GM12878 (cell line): ENCODE measurements at regions not wholly inside any gene's neighbourhood (a gene's known extent, or its start where the extent isn't known, plus 50 kb on each side); places are given as distances from the start of the nearest gene placed in this dataset.

Experiments used
- ATAC-seq: fragments of 200-7000 bp; cut with Tn5 transposase; 3 replicates; pipeline ENCODE4 v1.9.1; 2020; ENCODE audit warnings: mild to moderate bottlenecking, moderate library complexity
- BruUV-seq: library from RNA; stranded (reverse); fragments of 400-500 nt; replicated peaks from 2 replicates; lab custom pipeline; 2021; lab: Mats Ljungman, UMichigan
- CTCF ChIA-PET: fragments of 300-600 bp; sonication (Branson Sonifier 250); formaldehyde crosslinking; extraction: SDS; loops from one replicate; lab custom pipeline; 2021; ENCODE audit warnings: inconsistent platforms; lab: Yijun Ruan, JAX
- POLR2A ChIA-PET: fragments of 350-600 bp; formaldehyde crosslinking; extraction: SDS; loops from one replicate; lab custom pipeline; 2021; ENCODE audit warnings: inconsistent platforms; lab: Charles Lee
- RAD21 ChIA-PET: fragments of 300-600 bp; sonication (Branson Sonifier 250); formaldehyde crosslinking; loops from one replicate; lab custom pipeline; 2023; ENCODE audit warnings: antibody characterized with exemption; ENCODE audit not compliant: unreplicated experiment; lab: Charles Lee
- SMC1A ChIA-PET: fragments of 300-600 bp; sonication (Branson Sonifier 250); formaldehyde crosslinking; loops from one replicate; lab custom pipeline; 2023; ENCODE audit not compliant: unreplicated experiment, uncharacterized antibody; lab: Charles Lee
- DNase-seq: peaks from one replicate; pipeline ENCODE4 v3.0.0-alpha.2; 2011; ENCODE audit warnings: low read depth, low spot score
- FAIRE-seq: peaks from 3 replicates; lab custom pipeline; 2011; peaks lifted over from hg19 to GRCh38; lab: Jason Lieb, UNC
- H2AFZ ChIP-seq: 2 replicates; pipeline ENCODE4 v1.6.0; 2011; ENCODE audit warnings: low read depth, low read length, control low read depth; ENCODE audit not compliant: control insufficient read depth
- H3K27ac ChIP-seq: 2 replicates; pipeline ENCODE4 v1.5.1; 2011; ENCODE audit warnings: control low read depth; ENCODE audit not compliant: control insufficient read depth, insufficient read depth
- H3K27me3 ChIP-seq, 2 experiments: replicated peaks in 1 of 2; 2 replicates each; pipeline versions ENCODE4 v1.6.0 to v1.6.1; 2011; ENCODE audit warnings: low read length in 1 of 2; ENCODE audit not compliant: control insufficient read depth in 2 of 2, insufficient read depth in 2 of 2
- H3K36me3 ChIP-seq, 2 experiments: 2 replicates each; pipeline ENCODE4 v1.5.1; 2011; ENCODE audit warnings: low read length in 1 of 2; ENCODE audit not compliant: control insufficient read depth in 2 of 2, insufficient read depth in 2 of 2
- H3K4me1 ChIP-seq: 2 replicates; pipeline ENCODE4 v1.6.1; 2011; ENCODE audit warnings: mild to moderate bottlenecking, low read length, moderate library complexity, mixed read lengths; ENCODE audit not compliant: control insufficient read depth, insufficient read depth
- H3K4me2 ChIP-seq: 2 replicates; pipeline ENCODE4 v1.6.0; 2011; ENCODE audit warnings: control low read depth; ENCODE audit not compliant: control insufficient read depth, insufficient read depth
- H3K4me3 ChIP-seq: fragments of 200-600 bp; sonication (generic); 2 replicates; pipeline ENCODE4 v1.5.1; 2016
- H3K79me2 ChIP-seq: 2 replicates; pipeline ENCODE4 v1.6.0; 2011; ENCODE audit warnings: low read length; ENCODE audit not compliant: control insufficient read depth, insufficient read depth
- H3K9ac ChIP-seq: 2 replicates; pipeline ENCODE4 v1.8.0; 2011; ENCODE audit warnings: low read length, control low read depth, mixed read lengths; ENCODE audit not compliant: control insufficient read depth, insufficient read depth
- H3K9me3 ChIP-seq: replicated peaks from 3 replicates; pipeline ENCODE4 v1.5.1; 2011; ENCODE audit warnings: mild to moderate bottlenecking, low read length; ENCODE audit not compliant: control insufficient read depth, insufficient read depth
- H4K20me1 ChIP-seq: 2 replicates; pipeline ENCODE4 v1.6.0; 2011; ENCODE audit not compliant: control insufficient read depth, insufficient read depth
- E2F8 ChIP-seq: fragments of 450-650 bp; IDR thresholded peaks from 2 replicates; pipeline ENCODE4 v1.6.1; 2018; ENCODE audit warnings: mild to moderate bottlenecking, low read depth, moderate library complexity; ENCODE audit not compliant: partially characterized antibody
- HSF1 ChIP-seq: fragments of 150-350 bp; IDR thresholded peaks from 2 replicates; pipeline ENCODE4 v1.6.1; 2014; ENCODE audit warnings: mild to moderate bottlenecking, low read depth, low read length
- POLR2A ChIP-seq: IDR thresholded peaks from 2 replicates; pipeline ENCODE4 v1.6.1; 2011; ENCODE audit warnings: low read depth, mild to moderate bottlenecking, low read length
- PRDM15 ChIP-seq: fragments of 450-650 bp; formaldehyde crosslinking; IDR thresholded peaks from 2 replicates; pipeline ENCODE4 v1.4.0; 2020; ENCODE audit warnings: mild to moderate bottlenecking, moderate library complexity
- REST ChIP-seq: IDR thresholded peaks from 2 replicates; pipeline ENCODE4 v1.6.1; 2012; ENCODE audit warnings: mild to moderate bottlenecking, low read depth, low read length
- RUNX3 ChIP-seq: IDR thresholded peaks from 2 replicates; pipeline ENCODE4 v1.6.1; 2012; ENCODE audit warnings: low read length, inconsistent platforms
- STAT1 ChIP-seq: fragments of 450-650 bp; conservative IDR thresholded peaks from 2 replicates; pipeline ENCODE4 v1.6.1; 2014; ENCODE audit warnings: antibody characterized with exemption, mild to moderate bottlenecking
- STAT3 ChIP-seq: IDR thresholded peaks from 2 replicates; pipeline ENCODE4 v1.6.1; 2011; ENCODE audit warnings: low read depth, low read length, improper control_type of control experiment
- TAF1 ChIP-seq: IDR thresholded peaks from 2 replicates; pipeline ENCODE4 v1.6.1; 2011; ENCODE audit warnings: mild to moderate bottlenecking, low read depth, low read length, borderline replicate concordance
- in situ Hi-C: fragments of 300-500 bp; cut with MboI; formaldehyde crosslinking; loops from 9 replicates; pipeline ENCODE4 v1.14.3; 2018; ENCODE audit warnings: mixed read lengths
- intact Hi-C: fragments of 100-400 bp; cut with micrococcal nuclease; formaldehyde crosslinking; loops from one replicate; pipeline ENCODE4 v1.14.2; 2022; ENCODE audit not compliant: unreplicated experiment

GRCh38 chr18:34108206-34108605, 116.5 kb downstream of the NOL4 start:
- ChIA-PET CTCF (no interaction called here), RAD21 (no interaction called here), SMC1A (interaction anchor here (0.7 kb wide), 1 partner anchor 70 kb away, joined by 3 read pairs; no protein-coding TSS in a partner anchor), POLR2A (no interaction called here)
- Histone ChIP-seq H4K20me1 (no peaks in the 10 kb centered on the region), H3K9me3 (no peaks in the 10 kb centered on the region), H3K4me1 (no peaks in the 10 kb centered on the region), H2AFZ (no peak overlapping the region), H3K9ac (no peak overlapping the region), H3K4me2 (no peak overlapping the region), H3K27me3 (no peaks in the 10 kb centered on the region), H3K4me3 (no peak overlapping the region), H3K79me2 (no peaks in the 10 kb centered on the region), H3K36me3 (no peaks in the 10 kb centered on the region), H3K27ac (no peak overlapping the region)
- FAIRE-seq (no peak), ATAC-seq (no peak), DNase-seq (no peak)
- TF ChIP-seq RUNX3 (no peak), HSF1 (no peak), POLR2A (no peak), REST (no peak), TAF1 (no peak), STAT3 (no peak), STAT1 (no peak), PRDM15 (CRISPR knock-in tag) (no peak), E2F8 (no peak)
- intact Hi-C loops, result no loop called here
- in situ Hi-C loops, result no loop called here
- BruUV-seq, result no TSS peak
